H54 (cell line): ENCODE measurements at regions not wholly inside any gene's neighbourhood (a gene's known extent, or its start where the extent isn't known, plus 50 kb on each side); places are given as distances from the start of the nearest gene placed in this dataset.
"Not testable (repeated sequence)": the region's sequence is repeated elsewhere in the genome, so short reads cannot be mapped to it uniquely, and the experiment has no call there.

Experiments used
- DNase-seq: peaks from one replicate; pipeline ENCODE4 v3.0.0; 2011; ENCODE audit warnings: low spot score, mixed read lengths; ENCODE audit not compliant: insufficient read length
- FAIRE-seq: peaks from 3 replicates; lab custom pipeline; 2011; peaks lifted over from hg19 to GRCh38; lab: Jason Lieb, UNC
- POLR2A ChIP-seq: IDR thresholded peaks from 2 replicates; pipeline ENCODE4 v1.6.1; 2011; ENCODE audit warnings: low read depth, mild to moderate bottlenecking, low read length

DNA sequence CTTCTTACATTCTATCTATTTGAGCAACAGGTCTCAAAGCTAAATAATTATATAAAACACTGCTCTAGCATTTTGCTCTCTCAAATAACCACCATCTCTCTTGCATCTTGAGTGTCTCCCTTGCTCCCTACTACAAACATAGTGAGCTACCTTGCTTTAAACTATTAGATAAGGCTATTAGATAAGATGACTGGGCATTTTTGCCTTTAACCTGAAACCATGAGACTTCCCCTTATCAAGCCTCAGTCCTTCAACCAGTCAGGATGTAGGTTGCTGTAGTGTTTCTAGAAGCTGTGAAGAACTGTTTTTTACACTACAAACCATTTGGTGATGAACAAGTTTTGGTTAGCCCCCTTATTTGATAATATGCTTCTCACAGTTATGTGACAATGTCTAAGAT, 115.4 kb upstream of the MAP2 start:
- TF ChIP-seq POLR2A, result no peak
- FAIRE-seq (no peak), DNase-seq (no peak)

DNA sequence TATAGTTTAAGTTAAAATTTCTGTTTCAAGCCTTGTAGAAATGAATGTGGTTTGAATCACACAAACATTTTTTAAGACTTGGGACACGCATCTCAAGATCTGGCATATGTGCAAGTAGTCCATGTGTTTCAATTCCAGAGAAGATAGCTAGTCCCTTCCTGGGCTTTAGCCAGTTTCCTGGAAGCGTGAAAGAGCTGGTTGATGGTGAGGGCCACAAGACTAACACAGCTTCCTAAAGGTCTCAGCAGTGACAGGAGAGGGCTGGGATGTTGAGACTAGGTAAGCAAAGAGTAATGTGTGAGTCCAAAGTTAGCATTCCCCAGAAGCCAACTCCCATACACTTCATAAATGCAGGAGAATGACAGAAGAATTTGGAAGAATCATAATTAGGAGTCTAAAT, 111.9 kb upstream of the MAP2 start:
- no peak for FAIRE-seq
- no peak for TF ChIP-seq POLR2A
- DNase-seq, result no peak

DNA sequence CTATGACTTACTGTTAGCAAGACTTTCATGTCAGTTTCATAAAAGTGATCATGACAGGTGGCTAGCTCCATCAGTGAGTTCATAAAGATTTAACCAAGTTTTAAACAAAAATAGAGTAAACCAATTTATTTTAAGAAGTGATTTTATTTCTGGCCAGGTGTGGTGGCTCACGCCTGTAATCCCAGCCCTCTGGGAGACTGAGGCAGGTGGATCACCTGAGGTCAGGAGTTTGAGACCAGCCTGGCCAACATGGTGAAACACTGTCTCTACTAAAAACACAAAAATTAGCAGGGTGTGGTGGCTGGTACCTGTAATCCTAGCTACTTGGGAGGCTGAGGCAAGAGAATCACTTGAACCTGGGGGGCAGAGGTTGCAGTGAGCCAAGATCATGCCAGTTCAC, 111.4 kb upstream of the MAP2 start:
- not testable (repeated sequence) for FAIRE-seq, DNase-seq

DNA sequence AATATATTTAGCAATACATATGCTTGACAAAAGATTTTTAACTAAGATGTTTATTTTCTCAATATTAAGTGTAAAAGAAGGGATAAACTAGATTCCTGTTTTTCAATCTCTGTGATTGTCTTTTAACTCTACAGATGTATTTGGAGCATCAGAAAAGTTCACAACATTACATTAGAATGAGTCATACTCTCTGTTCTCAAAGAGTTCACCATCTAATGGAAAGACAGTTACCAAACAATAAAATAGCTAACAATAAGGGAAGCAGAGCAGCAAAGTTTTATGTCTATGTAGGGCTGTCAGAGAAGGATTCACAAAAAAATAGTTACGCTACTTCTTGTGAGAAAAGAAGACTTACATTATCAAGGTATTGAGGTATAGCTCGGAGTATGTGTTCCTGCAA, 109.2 kb upstream of the MAP2 start:
- no peak for TF ChIP-seq POLR2A
- FAIRE-seq (no peak), DNase-seq (no peak)

DNA sequence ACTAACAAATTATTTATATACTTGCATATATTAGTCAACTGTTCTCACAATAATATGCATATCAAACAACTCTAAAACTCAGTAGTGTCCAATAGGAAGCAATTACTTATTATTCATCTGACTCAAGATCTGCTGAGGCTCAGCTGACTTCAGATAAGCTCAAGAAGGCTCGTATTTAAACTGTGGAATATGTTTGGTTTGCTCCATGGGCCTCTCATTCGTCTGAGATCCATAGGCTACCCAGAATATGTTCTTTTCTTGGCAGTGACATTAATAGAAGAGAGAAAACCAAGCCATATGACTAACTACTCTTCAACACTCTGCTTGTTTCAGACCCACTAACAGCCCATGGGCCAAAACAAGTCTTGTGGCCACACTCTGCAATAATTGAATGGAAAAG, 107.7 kb upstream of the MAP2 start:
- TF ChIP-seq POLR2A, result no peak
- FAIRE-seq, result no peak
- DNase-seq, result no peak

DNA sequence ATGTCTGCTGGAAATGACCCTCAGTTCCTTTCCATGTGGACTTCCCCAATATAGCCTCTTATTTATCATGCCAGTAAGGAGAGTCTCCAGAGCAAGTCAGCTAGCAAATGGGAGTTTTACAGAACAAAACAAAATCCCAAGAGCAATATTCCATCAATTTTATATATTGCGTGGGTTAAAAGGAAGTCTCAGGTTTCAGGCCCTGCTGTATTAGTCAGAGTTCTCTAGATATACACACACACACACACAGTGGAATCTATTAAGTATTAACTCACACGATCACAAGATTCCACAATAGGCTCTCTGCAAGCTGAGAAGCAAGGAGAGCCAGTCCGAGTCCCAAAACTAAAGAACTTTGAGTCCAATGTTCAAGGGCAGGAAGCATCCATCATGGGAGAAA, 102.8 kb upstream of the MAP2 start:
- DNase-seq (no peak), FAIRE-seq (no peak)
- TF ChIP-seq POLR2A, result no peak

DNA sequence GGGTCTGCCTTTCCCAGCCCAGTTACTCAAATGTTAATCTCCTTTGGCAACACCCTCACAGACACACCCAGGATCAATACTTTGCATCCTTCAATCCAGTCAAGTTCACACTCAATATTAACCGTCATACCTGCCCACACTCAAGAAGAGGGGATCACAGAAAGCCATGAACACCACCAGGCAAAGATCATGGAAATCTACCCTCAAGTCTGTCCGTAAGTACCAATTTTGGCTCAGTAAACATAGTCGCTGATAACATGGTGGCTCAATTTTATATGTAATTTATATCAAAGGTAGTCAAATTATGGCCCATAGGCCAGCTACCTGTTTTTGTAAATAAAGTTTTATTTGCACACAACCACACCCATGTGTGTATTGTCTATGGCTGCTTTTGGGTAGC, 102.3 kb upstream of the MAP2 start:
- FAIRE-seq, result no peak

DNA sequence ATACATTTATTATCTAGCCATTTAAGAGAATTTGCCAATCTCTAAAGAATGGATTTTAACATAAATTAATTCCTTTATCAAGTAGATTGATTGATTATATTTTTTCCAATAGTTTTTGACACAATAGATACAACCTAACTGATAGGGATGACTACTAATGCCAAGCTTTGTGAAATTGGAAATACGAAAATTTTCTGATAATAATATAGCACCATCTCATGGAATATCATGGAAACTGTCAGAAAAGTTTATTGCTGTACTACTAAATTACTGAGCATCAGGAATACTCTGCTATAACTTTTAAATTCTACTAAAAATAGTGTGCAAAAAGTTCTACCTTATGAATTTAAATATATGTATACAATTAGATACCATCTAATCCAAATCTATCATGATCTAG, 101.8 kb upstream of the MAP2 start:
- DNase-seq (no peak), FAIRE-seq (no peak)
- TF ChIP-seq POLR2A, result no peak

More for the DNA sequence above, 102.3 kb upstream of the MAP2 start:
- TF ChIP-seq POLR2A, result no peak
- no peak for DNase-seq

DNA sequence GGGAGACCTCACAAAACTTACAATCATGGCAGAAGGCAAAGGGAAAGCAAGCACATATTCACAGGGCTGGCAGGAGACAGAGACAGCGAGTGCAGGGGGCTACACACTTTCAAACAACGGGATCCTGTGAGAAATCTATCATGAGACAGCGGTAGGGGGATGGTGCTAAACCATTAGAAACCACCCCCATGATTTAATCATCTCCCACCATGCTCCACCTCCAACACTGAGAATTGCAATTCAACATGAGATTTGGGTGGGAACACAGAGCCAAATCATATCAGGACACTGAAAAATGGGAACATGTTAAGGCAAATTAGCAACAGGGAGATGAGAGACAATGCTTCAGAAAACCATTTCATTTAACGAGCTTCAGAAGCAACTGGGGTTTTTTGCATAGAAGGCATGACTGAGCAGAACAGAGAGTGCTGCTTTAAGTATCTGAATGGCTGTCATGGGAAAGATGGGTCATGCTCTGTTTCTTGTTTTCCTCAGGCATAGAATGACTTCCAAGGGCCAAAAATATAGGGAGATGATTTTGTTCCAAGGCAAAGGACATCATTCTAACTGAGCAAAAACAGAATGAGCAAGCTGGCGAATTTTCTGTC, 100.8 kb upstream of the MAP2 start:
- TF ChIP-seq POLR2A, result no peak
- DNase-seq (no peak), FAIRE-seq (no peak)

DNA sequence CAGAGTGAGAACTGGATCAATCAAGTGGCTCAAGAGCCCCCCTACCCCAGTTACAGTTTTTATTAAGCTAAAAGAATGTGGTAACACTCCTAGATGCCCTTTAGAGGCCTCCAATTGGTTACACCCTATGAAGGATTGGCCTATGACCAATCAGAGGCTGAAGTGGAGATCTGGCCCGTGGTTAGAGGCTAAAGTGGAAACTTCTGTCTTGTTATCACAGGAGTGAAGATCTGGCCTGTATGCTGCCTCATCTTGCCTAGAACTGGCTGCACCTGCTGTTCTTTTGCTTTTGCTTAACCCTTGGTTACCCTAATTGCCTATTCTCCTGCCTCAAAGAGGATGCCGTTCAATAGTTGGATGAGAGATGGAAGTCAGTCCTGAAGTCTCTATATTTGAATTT, 100.1 kb upstream of the MAP2 start:
- TF ChIP-seq POLR2A, result no peak
- DNase-seq (no peak), FAIRE-seq (no peak)

DNA sequence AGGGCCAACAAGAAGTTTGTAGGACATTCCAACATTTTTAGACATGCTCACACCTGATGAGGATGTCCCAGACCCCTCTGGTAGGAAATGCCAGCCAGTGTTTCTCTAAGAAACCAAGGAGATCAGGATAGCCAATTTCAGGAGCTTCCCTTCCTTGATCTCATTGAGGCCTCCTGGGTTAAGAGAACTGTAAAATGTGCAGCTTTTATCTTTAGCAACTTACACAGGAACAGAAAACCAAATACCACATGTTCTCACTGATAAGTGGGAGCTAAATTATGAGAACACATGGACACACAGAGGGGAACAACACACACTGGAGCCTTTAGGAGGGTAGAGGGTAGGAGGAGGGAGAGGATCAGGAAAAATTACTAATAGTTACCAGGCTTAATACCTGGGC, 99.6 kb upstream of the MAP2 start:
- TF ChIP-seq POLR2A, result no peak
- DNase-seq (no peak), FAIRE-seq (no peak)

DNA sequence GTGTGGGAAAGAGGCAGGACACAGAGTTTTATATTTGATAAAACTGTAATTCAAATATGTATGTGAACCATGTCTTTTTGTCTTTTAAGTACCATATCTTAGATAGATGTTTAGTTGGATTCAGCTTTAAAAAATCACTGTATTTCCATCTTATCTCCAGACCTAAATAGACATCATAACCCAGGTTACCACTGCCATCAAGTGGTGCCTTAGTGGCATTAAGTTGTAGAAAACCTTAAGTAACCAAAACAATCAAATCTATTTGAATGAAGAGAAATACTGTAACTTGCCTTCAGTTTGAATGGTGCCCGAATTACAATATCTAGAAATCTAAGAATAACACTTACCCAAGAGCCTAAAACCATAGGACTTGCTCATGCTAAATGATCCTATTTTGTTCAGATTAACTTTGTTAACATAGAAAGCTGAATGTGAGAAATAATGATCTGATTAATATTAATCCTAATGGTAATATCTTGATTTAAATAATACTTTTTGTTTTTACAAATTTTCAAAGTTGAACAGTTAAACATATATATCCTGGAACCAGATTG, 92.5 kb upstream of the MAP2 start:
- no peak for TF ChIP-seq POLR2A
- FAIRE-seq (peak; percentile 62), DNase-seq (no peak)

DNA sequence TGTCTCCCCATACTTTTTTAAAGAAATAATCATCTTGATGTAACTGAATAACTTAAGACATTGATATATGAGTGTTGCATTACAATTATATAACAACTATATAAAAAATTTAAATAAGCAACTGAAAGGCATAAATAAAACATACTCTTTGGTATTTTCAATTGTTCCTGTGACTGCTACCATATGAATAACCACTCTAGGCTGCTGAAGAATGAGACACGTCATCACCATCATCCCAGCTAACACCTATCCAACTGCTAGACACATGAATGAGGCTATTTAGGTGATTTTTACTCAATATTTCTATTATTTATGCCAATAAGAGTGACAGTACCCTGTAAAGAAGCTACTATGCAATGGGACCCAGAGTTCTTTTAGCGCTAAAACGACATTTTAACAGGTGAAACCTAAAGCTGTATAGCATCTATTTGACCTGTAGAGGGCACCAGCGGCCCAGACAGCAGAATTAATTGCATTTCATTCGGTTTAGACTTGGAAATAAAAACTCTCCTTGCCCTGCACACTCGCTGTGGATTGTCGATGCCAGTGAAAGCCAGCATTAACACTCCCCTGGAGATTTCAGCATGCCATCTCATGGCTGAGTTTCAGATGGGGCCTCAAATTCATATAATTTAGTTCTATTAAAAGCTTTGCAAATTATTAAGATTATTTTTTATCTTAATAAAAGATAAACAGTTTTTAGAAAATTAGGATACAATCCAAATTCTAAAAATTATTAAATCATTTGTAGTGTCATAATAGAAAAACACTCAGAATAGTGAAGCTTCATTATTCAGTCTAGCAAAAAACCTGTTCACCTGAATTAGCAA, 89.4 kb upstream of the MAP2 start:
- no peak for TF ChIP-seq POLR2A
- peak; percentile 9 for DNase-seq
- peak; percentile 95 for FAIRE-seq

DNA sequence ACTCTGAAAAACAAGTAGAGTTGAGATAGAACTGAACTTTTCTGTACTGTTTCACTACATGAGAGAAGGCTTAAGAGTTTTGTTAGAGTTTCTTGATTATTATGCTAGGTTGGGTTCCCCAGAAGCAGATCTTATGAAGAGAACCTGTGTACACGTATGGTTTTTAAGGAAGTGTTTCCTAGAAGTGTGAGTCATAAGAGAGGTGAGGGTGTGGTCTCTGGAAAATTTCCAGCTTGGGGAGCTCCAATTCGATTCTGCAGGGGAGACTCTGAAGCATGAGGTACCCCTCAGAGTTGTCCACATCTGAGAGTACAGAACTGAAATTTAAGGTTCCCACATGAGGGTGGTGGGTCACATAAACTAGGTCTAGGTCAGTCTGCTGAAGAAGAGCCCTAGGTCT, 83.3 kb upstream of the MAP2 start:
- no peak for DNase-seq
- no peak for FAIRE-seq
- no peak for TF ChIP-seq POLR2A

DNA sequence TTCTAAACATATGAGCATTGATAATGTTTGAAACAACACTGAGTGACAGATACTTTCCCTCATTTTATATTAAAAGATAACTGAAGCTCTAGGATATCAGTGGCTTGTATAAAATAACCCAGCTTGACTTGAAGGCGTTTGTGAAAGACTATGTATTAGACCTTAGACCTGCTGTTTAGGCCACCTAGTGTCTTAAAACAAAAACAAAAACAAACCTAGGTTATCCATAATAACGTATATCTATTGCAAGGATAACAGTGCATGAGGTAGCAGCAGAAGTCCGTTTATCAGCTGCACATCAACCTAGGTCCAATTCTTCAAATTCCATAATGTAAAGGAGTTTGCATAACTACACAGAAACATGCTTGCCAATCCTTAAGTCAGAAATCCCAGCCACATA, 79.5 kb upstream of the MAP2 start:
- no peak for FAIRE-seq
- no peak for DNase-seq
- no peak for TF ChIP-seq POLR2A
